Prostate gland (tissue), 2 donors: ENCODE measurements at regions not wholly inside any gene's neighbourhood (a gene's known extent, or its start where the extent isn't known, plus 50 kb on each side); places are given as distances from the start of the nearest gene placed in this dataset.

ENCODE experiments used
- DNase-seq: peaks from one replicate; pipeline ENCODE4 v3.0.0-alpha.2; 2019; ENCODE audit warnings: low spot score
- H3K27ac ChIP-seq, 2 donors: fragments of 200-600 bp; sonication (generic); 2 replicates each; pipeline ENCODE4 v1.5.1; 2017 to 2019
- H3K27me3 ChIP-seq: fragments of 200-600 bp; sonication (generic); replicated peaks from 2 replicates; pipeline ENCODE4 v1.5.1; 2019; ENCODE audit not compliant: insufficient read depth
- H3K36me3 ChIP-seq, 2 donors: fragments of 200-600 bp; sonication (generic); 1 replicate in 1 of 2; 2 replicates in 1 of 2; pipeline versions ENCODE4 v1.5.1 to v1.8.1; 2017 to 2019
- H3K4me1 ChIP-seq: fragments of 200-600 bp; sonication (generic); replicated peaks from 2 replicates; pipeline ENCODE4 v1.5.1; 2019
- H3K4me3 ChIP-seq, 2 donors: fragments of 200-600 bp; sonication (generic); 2 replicates each; pipeline ENCODE4 v1.5.1; 2017 to 2019
- H3K9me3 ChIP-seq: fragments of 200-600 bp; sonication (generic); 2 replicates; pipeline ENCODE4 v1.5.1; 2017
- POLR2A ChIP-seq: fragments of 450-650 bp; IDR thresholded peaks from one replicate; pipeline ENCODE4 v1.6.1; 2016; ENCODE audit warnings: antibody characterized with exemption, mild to moderate bottlenecking
- POLR2AphosphoS5 ChIP-seq: sonication (generic); formaldehyde crosslinking; IDR thresholded peaks from one replicate; pipeline ENCODE4 v1.6.1; 2017; ENCODE audit warnings: antibody characterized with exemption
- WGBS: methylation state at CpG from one replicate; pipeline ENCODE4 v1.1.5; 2018; 5-methylcytosine and 5-hydroxymethylcytosine counted together
- intact Hi-C: fragments of 100-400 bp; cut with DNase I; formaldehyde crosslinking; loops from one replicate; pipeline ENCODE4 v1.14.2; 2022
- TF ChIP-seq, protein P1 (sequence below), 4 experiments: fragments of 200-600 bp in 2 of 4; fragments of 450-650 bp in 2 of 4; sonication (generic) in 2 of 4; IDR thresholded peaks; 1 replicate in 3 of 4; 2 replicates in 1 of 4; pipeline ENCODE4 v1.5.1; 2016 to 2019; ENCODE audit warnings: antibody characterized with exemption in 4 of 4, mild to moderate bottlenecking in 2 of 4, moderate library complexity in 2 of 4

DNA sequence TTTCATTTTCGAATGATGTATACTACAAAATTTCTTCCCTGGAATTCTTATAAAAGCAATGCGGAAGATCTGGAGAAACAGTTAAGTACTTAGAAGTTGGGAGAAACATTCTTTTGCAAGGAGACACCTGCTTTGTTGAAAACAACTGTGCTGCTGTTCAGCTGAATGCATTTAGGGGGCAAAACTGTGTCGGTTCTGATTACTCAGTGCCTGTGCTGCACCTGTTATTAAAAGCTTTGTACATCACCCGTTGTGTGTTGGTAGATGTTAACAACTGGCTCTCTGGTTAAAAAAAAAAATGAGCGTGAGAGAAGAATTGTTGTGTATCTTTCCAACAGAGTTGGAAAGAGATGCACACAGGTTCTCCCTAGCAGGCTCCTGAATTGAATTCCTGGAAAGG, 184.1 kb upstream of the HHIP start:
- Histone ChIP-seq H3K27ac (no peak overlapping the region), H3K4me3 (no peak overlapping the region)
- 69% methylated on average over 5 of the region's 5 CpGs for WGBS

DNA sequence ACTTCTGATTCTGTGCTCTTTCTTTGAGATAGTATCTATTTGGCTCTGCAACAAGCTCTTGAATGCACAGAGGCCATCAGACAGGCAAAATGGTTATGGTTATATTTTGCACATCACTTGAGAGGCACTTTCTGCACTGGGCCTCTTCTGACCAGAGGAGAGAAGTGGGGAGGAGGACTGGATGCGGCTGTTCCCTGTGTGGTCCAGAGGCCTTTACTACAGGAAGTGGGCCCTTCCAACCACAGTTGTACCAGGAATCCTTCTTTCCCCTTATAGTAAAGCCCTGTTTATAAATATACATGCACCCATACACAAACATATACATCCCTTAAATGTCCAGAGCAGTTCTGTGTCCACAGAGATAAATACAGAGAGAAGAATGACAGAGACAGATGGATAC, 182.7 kb upstream of the HHIP start:
- WGBS: 90% methylated on average over 1 of the region's 1 CpG

More for the DNA sequence above, 184.1 kb upstream of the HHIP start:
- H3K9me3 ChIP-seq: no peaks in the 10 kb centered on the region
- H3K27me3 ChIP-seq: no peaks in the 10 kb centered on the region
- no peaks in the 10 kb centered on the region for H3K4me1 ChIP-seq
- intact Hi-C loops: no loop called here
- TF ChIP-seq POLR2A (no peak), POLR2AphosphoS5 (no peak)
- TF ChIP-seq, protein P1, sequence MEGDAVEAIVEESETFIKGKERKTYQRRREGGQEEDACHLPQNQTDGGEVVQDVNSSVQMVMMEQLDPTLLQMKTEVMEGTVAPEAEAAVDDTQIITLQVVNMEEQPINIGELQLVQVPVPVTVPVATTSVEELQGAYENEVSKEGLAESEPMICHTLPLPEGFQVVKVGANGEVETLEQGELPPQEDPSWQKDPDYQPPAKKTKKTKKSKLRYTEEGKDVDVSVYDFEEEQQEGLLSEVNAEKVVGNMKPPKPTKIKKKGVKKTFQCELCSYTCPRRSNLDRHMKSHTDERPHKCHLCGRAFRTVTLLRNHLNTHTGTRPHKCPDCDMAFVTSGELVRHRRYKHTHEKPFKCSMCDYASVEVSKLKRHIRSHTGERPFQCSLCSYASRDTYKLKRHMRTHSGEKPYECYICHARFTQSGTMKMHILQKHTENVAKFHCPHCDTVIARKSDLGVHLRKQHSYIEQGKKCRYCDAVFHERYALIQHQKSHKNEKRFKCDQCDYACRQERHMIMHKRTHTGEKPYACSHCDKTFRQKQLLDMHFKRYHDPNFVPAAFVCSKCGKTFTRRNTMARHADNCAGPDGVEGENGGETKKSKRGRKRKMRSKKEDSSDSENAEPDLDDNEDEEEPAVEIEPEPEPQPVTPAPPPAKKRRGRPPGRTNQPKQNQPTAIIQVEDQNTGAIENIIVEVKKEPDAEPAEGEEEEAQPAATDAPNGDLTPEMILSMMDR (IDR thresholded peaks at IDR 0.05): no peak
- DNase-seq: no peak
- no peaks in the 10 kb centered on the region for H3K36me3 ChIP-seq

DNA sequence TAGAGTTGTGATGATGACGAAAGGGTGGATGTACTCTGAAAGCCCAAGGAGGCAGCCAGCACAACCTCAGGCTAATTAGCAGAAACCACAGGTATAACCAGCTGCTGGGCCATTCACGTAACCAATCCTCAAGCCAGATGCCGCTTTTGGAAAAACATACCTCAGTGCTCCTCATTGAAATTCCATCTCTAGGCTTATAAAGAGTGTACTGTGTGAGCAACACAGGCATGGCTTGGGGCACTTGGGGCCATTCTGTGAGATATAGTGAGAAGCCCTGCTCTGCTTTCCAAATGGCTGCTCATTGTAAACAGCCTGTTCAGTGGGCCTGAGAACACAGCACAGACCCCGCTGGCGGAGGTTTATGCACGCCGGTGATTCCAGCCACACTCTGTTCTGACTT, 182.1 kb upstream of the HHIP start:
- no peak for TF ChIP-seq POLR2AphosphoS5
- TF ChIP-seq, protein P1 (IDR thresholded peaks at IDR 0.05): no peak
- no peak for TF ChIP-seq POLR2A
- Histone ChIP-seq H3K4me3 (no peak overlapping the region), H3K27ac (no peak overlapping the region), H3K9me3 (no peaks in the 10 kb centered on the region), H3K36me3 (no peaks in the 10 kb centered on the region), H3K27me3 (no peaks in the 10 kb centered on the region), H3K4me1 (no peaks in the 10 kb centered on the region)
- intact Hi-C loops: no loop called here
- 94% methylated on average over 7 of the region's 7 CpGs for WGBS
- no peak for DNase-seq

More for the DNA sequence above, 182.7 kb upstream of the HHIP start:
- Histone ChIP-seq H3K36me3 (no peaks in the 10 kb centered on the region), H3K27me3 (no peaks in the 10 kb centered on the region), H3K9me3 (no peaks in the 10 kb centered on the region), H3K27ac (no peak overlapping the region), H3K4me3 (no peak overlapping the region), H3K4me1 (no peaks in the 10 kb centered on the region)
- no peak for DNase-seq
- TF ChIP-seq POLR2AphosphoS5 (no peak), POLR2A (no peak)
- TF ChIP-seq, protein P1 (IDR thresholded peaks at IDR 0.05): no peak
- intact Hi-C loops: no loop called here

DNA sequence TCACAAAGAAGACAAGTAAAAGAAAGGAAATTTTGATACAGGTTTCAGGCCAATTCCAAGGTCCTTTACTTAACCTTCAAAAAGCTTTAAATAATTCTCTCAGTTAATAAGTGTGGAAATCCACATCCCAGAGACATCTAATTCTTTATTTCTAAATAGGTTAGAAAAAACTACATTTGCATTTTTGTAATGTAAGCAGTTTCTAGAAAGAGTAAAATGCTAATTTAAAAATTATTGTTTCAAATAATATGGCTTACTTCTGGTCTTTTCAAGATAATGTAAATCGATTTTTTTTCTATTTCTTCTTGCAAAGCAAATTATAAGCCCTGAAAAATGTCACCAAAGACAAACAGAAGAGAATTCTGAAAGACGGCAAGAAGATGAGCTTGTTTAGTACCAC, 180.4 kb upstream of the HHIP start:
- H3K4me3 ChIP-seq: no peak overlapping the region
- intact Hi-C loops: no loop called here
- DNase-seq: no peak
- WGBS: 90% methylated on average over 2 of the region's 2 CpGs
- no peaks in the 10 kb centered on the region for H3K9me3 ChIP-seq
- TF ChIP-seq POLR2A (no peak), POLR2AphosphoS5 (no peak)
- TF ChIP-seq, protein P1 (IDR thresholded peaks at IDR 0.05): no peak
- H3K27ac ChIP-seq: no peak overlapping the region
- no peaks in the 10 kb centered on the region for H3K36me3 ChIP-seq
- no peaks in the 10 kb centered on the region for H3K4me1 ChIP-seq
- H3K27me3 ChIP-seq: no peaks in the 10 kb centered on the region

DNA sequence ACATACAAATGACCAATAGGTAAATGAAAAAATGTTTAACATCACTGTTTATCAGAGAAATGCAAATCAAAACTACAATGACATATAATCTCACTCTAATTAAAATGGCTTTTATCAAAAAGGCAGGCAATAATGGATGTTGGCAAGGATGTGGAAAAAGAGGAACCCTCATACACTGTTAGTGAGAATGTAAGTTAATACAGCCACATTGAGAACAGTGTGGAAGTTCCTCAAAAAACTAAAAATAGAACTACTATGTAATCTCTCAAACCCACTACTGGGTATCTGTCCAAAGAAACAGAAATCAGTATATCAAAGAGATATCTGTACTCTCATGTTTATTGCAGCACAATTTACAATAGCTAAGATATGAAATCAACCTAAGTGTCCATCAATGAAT, 165.9 kb upstream of the HHIP start:
- Histone ChIP-seq H3K4me1 (no peaks in the 10 kb centered on the region), H3K9me3 (no peaks in the 10 kb centered on the region), H3K27ac (no peak overlapping the region), H3K36me3 (no peaks in the 10 kb centered on the region), H3K4me3 (no peak overlapping the region), H3K27me3 (no peaks in the 10 kb centered on the region)
- TF ChIP-seq POLR2A: no peak
- TF ChIP-seq POLR2AphosphoS5: no peak
- TF ChIP-seq, protein P1 (IDR thresholded peaks at IDR 0.05): no peak
- intact Hi-C loops: no loop called here
- DNase-seq: no peak
